HFFc6 (cell line): ENCODE measurements at regions not wholly inside any gene's neighbourhood (a gene's known extent, or its start where the extent isn't known, plus 50 kb on each side); places are given as distances from the start of the nearest gene placed in this dataset.

Experiments
- DNase-seq: peaks from one replicate; pipeline ENCODE4 v3.0.0-alpha.2; 2018
- H3K27ac Mint-ChIP-seq: 2 replicates; pipeline ENCODE4 v1.8.0; 2020; ENCODE audit warnings: mild to moderate bottlenecking, mixed read lengths
- H3K27me3 Mint-ChIP-seq: 2 replicates; pipeline ENCODE4 v1.8.0; 2021; ENCODE audit warnings: mild to moderate bottlenecking, moderate library complexity, mixed read lengths; ENCODE audit not compliant: insufficient read depth
- H3K36me3 Mint-ChIP-seq: 2 replicates; pipeline ENCODE4 v1.8.0; 2021; ENCODE audit warnings: low read depth, mixed read lengths
- H3K4me1 Mint-ChIP-seq: 2 replicates; pipeline ENCODE4 v1.8.0; 2020; ENCODE audit warnings: low read depth, mixed read lengths
- H3K4me3 Mint-ChIP-seq: 2 replicates; pipeline ENCODE4 v1.8.0; 2020; ENCODE audit warnings: mild to moderate bottlenecking, moderate library complexity, mixed read lengths
- H3K9me3 Mint-ChIP-seq: 2 replicates; pipeline ENCODE4 v1.8.0; 2020; ENCODE audit warnings: mild to moderate bottlenecking, mixed read lengths
- CTCF ChIP-seq: fragments of 200-600 bp; sonication (generic); IDR thresholded peaks from 2 replicates; pipeline ENCODE4 v1.5.0; 2021; ENCODE audit warnings: antibody characterized with exemption, mild to moderate bottlenecking

- Mint-ChIP-seq H3K9me3 (no peaks in the 10 kb centered on the region), H3K4me1 (peaks cover 24% of the 10 kb centered on the region), H3K27ac (no peak overlapping the region), H3K4me3 (no peak overlapping the region), H3K36me3 (no peaks in the 10 kb centered on the region), H3K27me3 (peaks cover 5% of the 10 kb centered on the region)
- no peak for TF ChIP-seq CTCF
- no peak for DNase-seq
These were observed 325.2 kb downstream of the CYP26B1 start for GRCh38 chr2:71822463-71822862.

GRCh38 chr2:71821856-71822255, 325.8 kb downstream of the CYP26B1 start:
- Mint-ChIP-seq H3K36me3 (no peaks in the 10 kb centered on the region), H3K27me3 (peaks cover 5% of the 10 kb centered on the region), H3K9me3 (no peaks in the 10 kb centered on the region), H3K4me1 (peaks cover 24% of the 10 kb centered on the region), H3K27ac (no peak overlapping the region; the same call in 1 of the 2 replicates), H3K4me3 (no peak overlapping the region)
- TF ChIP-seq CTCF, result no peak
- DNase-seq, result peak; percentile 7

GRCh38 chr2:71816815-71817214, 330.8 kb downstream of the CYP26B1 start:
- no peak overlapping the region for H3K4me3 Mint-ChIP-seq
- peaks cover 16% of the 10 kb centered on the region for H3K27me3 Mint-ChIP-seq
- H3K4me1 Mint-ChIP-seq, result peaks cover 14% of the 10 kb centered on the region
- no peaks in the 10 kb centered on the region for H3K9me3 Mint-ChIP-seq
- no peak for TF ChIP-seq CTCF
- no peak overlapping the region for H3K27ac Mint-ChIP-seq
- no peak for DNase-seq
- no peaks in the 10 kb centered on the region for H3K36me3 Mint-ChIP-seq

- H3K27me3 Mint-ChIP-seq, result peaks cover 16% of the 10 kb centered on the region
- no peak for DNase-seq
- no peak overlapping the region for H3K27ac Mint-ChIP-seq
- no peaks in the 10 kb centered on the region for H3K9me3 Mint-ChIP-seq
- H3K36me3 Mint-ChIP-seq, result no peaks in the 10 kb centered on the region
- H3K4me3 Mint-ChIP-seq, result no peak overlapping the region
- no peak for TF ChIP-seq CTCF
- peaks cover 7% of the 10 kb centered on the region; the same call in 1 of the 2 replicates for H3K4me1 Mint-ChIP-seq
These were observed 331.8 kb downstream of the CYP26B1 start for GRCh38 chr2:71815701-71816474.

- no peak for DNase-seq
- Mint-ChIP-seq H3K9me3 (no peaks in the 10 kb centered on the region), H3K4me1 (peaks cover 7% of the 10 kb centered on the region; the same call in 1 of the 2 replicates), H3K36me3 (no peaks in the 10 kb centered on the region), H3K4me3 (no peak overlapping the region), H3K27me3 (peaks cover 16% of the 10 kb centered on the region), H3K27ac (no peak overlapping the region)
- TF ChIP-seq CTCF, result no peak
These were observed 332.8 kb downstream of the CYP26B1 start for GRCh38 chr2:71814885-71815284.
